A549 (cell line): ENCODE measurements at regions not wholly inside any gene's neighbourhood (a gene's known extent, or its start where the extent isn't known, plus 50 kb on each side); places are given as distances from the start of the nearest gene placed in this dataset.

ENCODE experiments used
- ATAC-seq, 2 experiments: fragments of 200-7000 bp in 1 of 2; fragments of >200 bp in 1 of 2; cut with Nextera tagmentation in 1 of 2; cut with Tn5 transposase in 1 of 2; 3 replicates each; pipeline versions ENCODE4 v1.8.0 to v1.9.1; 2018 to 2020; ENCODE audit warnings: mild to moderate bottlenecking in 1 of 2, moderate library complexity in 1 of 2
- CTCF ChIA-PET: fragments of 300-600 bp; sonication (Branson Sonifier 250); formaldehyde crosslinking; extraction: SDS; loops from one replicate; lab custom pipeline; 2021; ENCODE audit warnings: antibody characterized with exemption, inconsistent platforms; lab: Yijun Ruan, JAX
- POLR2A ChIA-PET: fragments of 350-600 bp; formaldehyde crosslinking; extraction: SDS; loops from one replicate; lab custom pipeline; 2021; ENCODE audit warnings: antibody characterized with exemption, inconsistent platforms; lab: Yijun Ruan, JAX
- DNase-seq, 2 experiments: peaks; one replicate each; pipeline versions ENCODE4 v3.0.0 to v3.0.0-alpha.2; 2011 to 2016; ENCODE audit warnings: low read depth in 1 of 2, low spot score in 1 of 2
- FAIRE-seq: peaks from 2 replicates; lab custom pipeline; 2011; peaks lifted over from hg19 to GRCh38; lab: Jason Lieb, UNC
- H3K27ac ChIP-seq, 2 experiments: fragments of >200 bp; sonication (Bioruptor Twin); formaldehyde crosslinking; 3 replicates each; pipeline ENCODE4 v1.5.1; 2016 to 2017
- H3K4me1 ChIP-seq: fragments of >200 bp; sonication (Bioruptor Twin); formaldehyde crosslinking; 3 replicates; pipeline ENCODE4 v1.6.1; 2016
- H3K4me2 ChIP-seq: fragments of >200 bp; sonication (Bioruptor Twin); formaldehyde crosslinking; 3 replicates; pipeline ENCODE4 v1.6.1; 2016
- H3K4me3 ChIP-seq: fragments of >200 bp; sonication (Bioruptor Twin); formaldehyde crosslinking; 3 replicates; pipeline ENCODE4 v1.5.1; 2016
- H3K9me3 ChIP-seq: fragments of >200 bp; sonication (Bioruptor Twin); formaldehyde crosslinking; 3 replicates; pipeline ENCODE4 v1.6.1; 2016
- CBX8 ChIP-seq: fragments of 200-600 bp; sonication (generic); IDR thresholded peaks from 2 replicates; pipeline ENCODE4 v1.6.1; 2016
- FOSB ChIP-seq: fragments of 250-450 bp; sonication (Bioruptor Pico); IDR thresholded peaks from 2 replicates; pipeline ENCODE4 v1.5.0; 2020; ENCODE audit warnings: mild to moderate bottlenecking, moderate library complexity
- PHF8 ChIP-seq: fragments of 200-600 bp; sonication (generic); IDR thresholded peaks from 2 replicates; pipeline ENCODE4 v1.6.1; 2016; ENCODE audit warnings: low read depth, mild to moderate bottlenecking, antibody characterized with exemption, moderate library complexity, borderline replicate concordance
- POLR2AphosphoS2 ChIP-seq: conservative IDR thresholded peaks from 2 replicates; pipeline ENCODE4 v1.6.1; 2012; ENCODE audit warnings: low read length, improper control_type of control experiment, inconsistent platforms
- RAD21 ChIP-seq, 2 experiments: fragments of >200 bp in 1 of 2; sonication (Bioruptor Twin) in 1 of 2; formaldehyde crosslinking in 1 of 2; IDR thresholded peaks in 1 of 2; conservative IDR thresholded peaks in 1 of 2; 2 replicates in 1 of 2; 3 replicates in 1 of 2; pipeline ENCODE4 v1.6.1; 2012 to 2018; ENCODE audit warnings: inconsistent platforms in 1 of 2
- RNF2 ChIP-seq: fragments of 200-600 bp; sonication (generic); IDR thresholded peaks from 2 replicates; pipeline ENCODE4 v1.6.1; 2016; ENCODE audit warnings: low read depth, mild to moderate bottlenecking, antibody characterized with exemption, moderate library complexity, borderline replicate concordance
- WGBS: methylation state at CpG from one replicate; pipeline ENCODE4 v1.1.6; 2017; ENCODE audit errors: missing lambda C conversion rate; 5-methylcytosine and 5-hydroxymethylcytosine counted together
- TF ChIP-seq, protein P1 (sequence below): fragments of 200-600 bp; sonication (generic); IDR thresholded peaks from 2 replicates; pipeline ENCODE4 v1.6.1; 2016; ENCODE audit warnings: antibody characterized with exemption, mild to moderate bottlenecking, moderate library complexity
- TF ChIP-seq, protein P2 (sequence below): IDR thresholded peaks from 2 replicates; pipeline ENCODE4 v1.6.1; 2012; ENCODE audit warnings: low read depth, borderline replicate concordance

DNA sequence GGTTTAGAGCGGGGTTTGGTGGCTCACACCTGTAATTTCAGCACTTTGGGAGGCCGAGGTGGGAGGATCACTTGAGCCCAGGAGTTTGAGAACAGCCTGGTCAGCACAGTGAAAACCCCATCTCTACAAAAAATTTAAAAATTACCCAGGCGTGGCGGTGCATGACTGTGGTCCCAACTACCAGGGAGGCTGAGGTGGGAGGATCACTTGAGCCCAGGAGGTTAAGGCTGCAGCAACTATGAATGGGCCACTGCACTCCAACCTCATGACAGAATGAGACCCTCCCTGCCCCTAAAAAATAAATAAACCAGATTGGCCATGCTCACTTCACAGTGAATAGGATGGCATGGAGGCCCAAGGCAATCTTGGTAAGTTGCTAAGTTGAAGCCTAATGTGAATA, 168.9 kb downstream of the RHOU start (continued):
- TF ChIP-seq, protein P1, sequence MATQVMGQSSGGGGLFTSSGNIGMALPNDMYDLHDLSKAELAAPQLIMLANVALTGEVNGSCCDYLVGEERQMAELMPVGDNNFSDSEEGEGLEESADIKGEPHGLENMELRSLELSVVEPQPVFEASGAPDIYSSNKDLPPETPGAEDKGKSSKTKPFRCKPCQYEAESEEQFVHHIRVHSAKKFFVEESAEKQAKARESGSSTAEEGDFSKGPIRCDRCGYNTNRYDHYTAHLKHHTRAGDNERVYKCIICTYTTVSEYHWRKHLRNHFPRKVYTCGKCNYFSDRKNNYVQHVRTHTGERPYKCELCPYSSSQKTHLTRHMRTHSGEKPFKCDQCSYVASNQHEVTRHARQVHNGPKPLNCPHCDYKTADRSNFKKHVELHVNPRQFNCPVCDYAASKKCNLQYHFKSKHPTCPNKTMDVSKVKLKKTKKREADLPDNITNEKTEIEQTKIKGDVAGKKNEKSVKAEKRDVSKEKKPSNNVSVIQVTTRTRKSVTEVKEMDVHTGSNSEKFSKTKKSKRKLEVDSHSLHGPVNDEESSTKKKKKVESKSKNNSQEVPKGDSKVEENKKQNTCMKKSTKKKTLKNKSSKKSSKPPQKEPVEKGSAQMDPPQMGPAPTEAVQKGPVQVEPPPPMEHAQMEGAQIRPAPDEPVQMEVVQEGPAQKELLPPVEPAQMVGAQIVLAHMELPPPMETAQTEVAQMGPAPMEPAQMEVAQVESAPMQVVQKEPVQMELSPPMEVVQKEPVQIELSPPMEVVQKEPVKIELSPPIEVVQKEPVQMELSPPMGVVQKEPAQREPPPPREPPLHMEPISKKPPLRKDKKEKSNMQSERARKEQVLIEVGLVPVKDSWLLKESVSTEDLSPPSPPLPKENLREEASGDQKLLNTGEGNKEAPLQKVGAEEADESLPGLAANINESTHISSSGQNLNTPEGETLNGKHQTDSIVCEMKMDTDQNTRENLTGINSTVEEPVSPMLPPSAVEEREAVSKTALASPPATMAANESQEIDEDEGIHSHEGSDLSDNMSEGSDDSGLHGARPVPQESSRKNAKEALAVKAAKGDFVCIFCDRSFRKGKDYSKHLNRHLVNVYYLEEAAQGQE = no peak
- TF ChIP-seq FOSB (CRISPR knock-in tag) (no peak), PHF8 (no peak), RNF2 (no peak)

DNA sequence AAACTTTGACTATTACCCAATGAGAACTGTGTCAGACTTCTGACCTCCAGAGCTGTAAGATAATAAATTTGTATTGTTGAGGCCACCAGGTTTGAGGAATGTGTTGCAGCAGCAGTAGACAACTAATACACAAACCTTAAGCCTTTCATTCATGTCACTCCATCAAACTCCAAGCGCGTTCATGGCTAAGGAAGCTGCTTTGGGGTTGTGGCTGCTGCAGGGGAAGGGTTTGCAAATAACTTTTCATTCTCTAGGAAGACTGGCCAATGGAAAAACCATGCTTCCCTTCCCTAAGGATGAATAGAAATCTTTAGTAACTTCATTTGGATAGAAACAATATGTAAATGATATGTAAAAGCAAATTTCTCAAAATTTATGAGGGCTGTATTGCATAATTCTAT, 170.4 kb downstream of the RHOU start:
- H3K9me3 ChIP-seq = no peaks in the 10 kb centered on the region
- POLR2A ChIA-PET = no interaction called here

GRCh38 chr1:228906223-228906860, 171.1 kb downstream of the RHOU start:
- no peak for TF ChIP-seq POLR2AphosphoS2
- no peak for TF ChIP-seq CBX8
- TF ChIP-seq RAD21 (conservative IDR thresholded peaks at IDR 0.05 in 1 of 2, IDR thresholded peaks at IDR 0.05 in 1 of 2) = no peak
- TF ChIP-seq, protein P2, sequence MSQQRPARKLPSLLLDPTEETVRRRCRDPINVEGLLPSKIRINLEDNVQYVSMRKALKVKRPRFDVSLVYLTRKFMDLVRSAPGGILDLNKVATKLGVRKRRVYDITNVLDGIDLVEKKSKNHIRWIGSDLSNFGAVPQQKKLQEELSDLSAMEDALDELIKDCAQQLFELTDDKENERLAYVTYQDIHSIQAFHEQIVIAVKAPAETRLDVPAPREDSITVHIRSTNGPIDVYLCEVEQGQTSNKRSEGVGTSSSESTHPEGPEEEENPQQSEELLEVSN = no peak
- ChIA-PET POLR2A (no interaction called here), CTCF (interaction anchor here (0.7 to 1.3 kb wide), 4 partner anchors 74 to 491 kb away, joined by 3 read pairs; partner anchors contain the start of gene RHOU)
- Histone ChIP-seq H3K4me3 (no peak overlapping the region), H3K27ac (no peak overlapping the region), H3K9me3 (no peaks in the 10 kb centered on the region), H3K4me2 (no peak overlapping the region), H3K4me1 (peaks cover 19% of the 10 kb centered on the region)
- no peak for FAIRE-seq
- 81% methylated on average over 10 of the region's 10 CpGs for WGBS
- DNase-seq = no peak
- ATAC-seq = no peak

More for the DNA sequence above, 170.4 kb downstream of the RHOU start:
- WGBS = 93% methylated on average over 2 of the region's 2 CpGs
- ATAC-seq (no peak), FAIRE-seq (no peak), DNase-seq (no peak)
- Histone ChIP-seq H3K4me2 (no peak overlapping the region), H3K4me1 (peaks cover 19% of the 10 kb centered on the region), H3K27ac (no peak overlapping the region), H3K4me3 (no peak overlapping the region)
- CTCF ChIA-PET = interaction anchor here (0.7 to 1.3 kb wide), 3 partner anchors 74 to 492 kb away, joined by 3 read pairs; no protein-coding TSS in a partner anchor
- TF ChIP-seq, protein P1 = no peak
